Endothelial cell of umbilical vein (primary cell): ENCODE measurements at regions not wholly inside any gene's neighbourhood (a gene's known extent, or its start where the extent isn't known, plus 50 kb on each side); places are given as distances from the start of the nearest gene placed in this dataset.

Experiments used
- BruUV-seq: library from RNA; stranded (reverse); fragments of 400-500 nt; replicated peaks from 2 replicates; lab custom pipeline; 2021; lab: Mats Ljungman, UMichigan
- CTCF ChIA-PET: fragments of 300-600, 350-600 bp; sonication (Branson Sonifier 250); formaldehyde crosslinking; loops from one replicate; lab custom pipeline; 2021; ENCODE audit warnings: antibody characterized with exemption, inconsistent platforms; lab: Charles Lee
- POLR2A ChIA-PET: fragments of 300-600, 350-600 bp; sonication (Branson Sonifier 250); formaldehyde crosslinking; loops from one replicate; lab custom pipeline; 2021; ENCODE audit warnings: antibody characterized with exemption, inconsistent platforms; lab: Charles Lee
- DNase-seq: peaks from one replicate; pipeline ENCODE4 v3.0.0-alpha.2; 2011; ENCODE audit warnings: low read depth, low spot score
- FAIRE-seq: peaks from 2 replicates; lab custom pipeline; 2011; peaks lifted over from hg19 to GRCh38; lab: Jason Lieb, UNC
- H2AFZ ChIP-seq: 2 replicates; pipeline ENCODE4 v1.6.0; 2012; ENCODE audit warnings: low read depth, low read length, control low read depth, inconsistent platforms
- H3K27ac ChIP-seq: 2 replicates; pipeline ENCODE4 v1.5.1; 2011; ENCODE audit warnings: low read depth, mild to moderate bottlenecking, control low read depth, low read length, moderate library complexity; ENCODE audit not compliant: insufficient read depth
- H3K27me3 ChIP-seq, 2 experiments: 2 replicates each; pipeline versions ENCODE4 v1.6.0 to v1.6.1; 2011; ENCODE audit warnings: low read length in 2 of 2, mixed read lengths in 1 of 2; ENCODE audit not compliant: control insufficient read depth in 2 of 2, insufficient read depth in 2 of 2
- H3K36me3 ChIP-seq, 2 experiments: 2 replicates in 1 of 2; 3 replicates in 1 of 2; pipeline ENCODE4 v1.5.1; 2011; ENCODE audit warnings: low read length in 2 of 2, mild to moderate bottlenecking in 1 of 2, moderate library complexity in 1 of 2; ENCODE audit not compliant: control insufficient read depth in 2 of 2, insufficient read depth in 2 of 2; ENCODE audit errors: extremely low read depth in 1 of 2
- H3K4me1 ChIP-seq: 3 replicates; pipeline ENCODE4 v1.5.1; 2011; ENCODE audit warnings: mild to moderate bottlenecking, low read length; ENCODE audit not compliant: control insufficient read depth, insufficient read depth; ENCODE audit errors: extremely low read depth
- H3K4me2 ChIP-seq: 2 replicates; pipeline ENCODE4 v1.6.1; 2011; ENCODE audit warnings: low read length, control low read depth, mixed read lengths; ENCODE audit not compliant: insufficient read depth
- H3K4me3 ChIP-seq, 3 experiments: fragments of 200-600 bp in 1 of 3; sonication (generic), shearing (Covaris generic) in 1 of 3; replicated peaks in 1 of 3; 2 replicates each; pipeline ENCODE4 v1.5.1; 2011 to 2016; ENCODE audit warnings: control low read depth in 3 of 3, low read length in 3 of 3, mild to moderate bottlenecking in 2 of 3, inconsistent platforms in 1 of 3, low read depth in 1 of 3, moderate library complexity in 1 of 3; ENCODE audit not compliant: insufficient read depth in 1 of 3
- H3K79me2 ChIP-seq: 2 replicates; pipeline ENCODE4 v1.6.0; 2012; ENCODE audit warnings: low read length, inconsistent platforms; ENCODE audit not compliant: control insufficient read depth, insufficient read depth
- H3K9ac ChIP-seq: replicated peaks from 2 replicates; pipeline ENCODE3; 2011; ENCODE audit warnings: low read length, control low read depth; ENCODE audit not compliant: insufficient read depth; ENCODE audit errors: extremely low read depth
- H3K9me1 ChIP-seq: replicated peaks from 3 replicates; pipeline ENCODE4 v1.6.0; 2011; ENCODE audit warnings: mild to moderate bottlenecking, low read length; ENCODE audit not compliant: control insufficient read depth, insufficient read depth; ENCODE audit errors: extremely low read depth
- H3K9me3 ChIP-seq: replicated peaks from 2 replicates; pipeline ENCODE4 v1.5.1; 2012; ENCODE audit warnings: low read length, inconsistent platforms; ENCODE audit not compliant: control insufficient read depth, insufficient read depth
- H4K20me1 ChIP-seq: replicated peaks from 2 replicates; pipeline ENCODE3; 2011; ENCODE audit warnings: mild to moderate bottlenecking, low read length; ENCODE audit not compliant: control insufficient read depth, insufficient read depth; ENCODE audit errors: extremely low read depth
- CTCF ChIP-seq, 2 donors: IDR thresholded peaks; 1 replicate in 1 of 2; 2 replicates in 1 of 2; pipeline ENCODE4 v1.5.1; 2011; ENCODE audit warnings: low read length in 2 of 2, mild to moderate bottlenecking in 2 of 2, moderate library complexity in 2 of 2, control low read depth in 1 of 2, inconsistent platforms in 1 of 2, low read depth in 1 of 2; ENCODE audit not compliant: insufficient read depth in 1 of 2; ENCODE audit errors: extremely low read depth in 1 of 2
- EZH2 ChIP-seq: IDR thresholded peaks from 2 replicates; pipeline ENCODE4 v1.6.1; 2012; ENCODE audit warnings: borderline replicate concordance, low read depth, mild to moderate bottlenecking, moderate library complexity, low read length, inconsistent platforms; ENCODE audit not compliant: severe bottlenecking
- FOS ChIP-seq: IDR thresholded peaks from 2 replicates; pipeline ENCODE4 v1.6.1; 2011; ENCODE audit warnings: mild to moderate bottlenecking, low read length, moderate library complexity, borderline replicate concordance; ENCODE audit not compliant: insufficient read depth
- GATA2 ChIP-seq: IDR thresholded peaks from 2 replicates; pipeline ENCODE4 v1.7.0; 2011; ENCODE audit warnings: low read depth, mild to moderate bottlenecking, moderate library complexity, mixed read lengths, low read length; ENCODE audit not compliant: insufficient read length, insufficient read depth
- JUN ChIP-seq: IDR thresholded peaks from 2 replicates; pipeline ENCODE4 v1.6.1; 2011; ENCODE audit warnings: borderline replicate concordance, low read depth; ENCODE audit not compliant: insufficient read length, insufficient read depth
- MAX ChIP-seq: IDR thresholded peaks from 2 replicates; pipeline ENCODE4 v1.6.1; 2011; ENCODE audit not compliant: insufficient read depth, insufficient read length
- MYC ChIP-seq: IDR thresholded peaks from one replicate; pipeline ENCODE4 v1.6.1; 2011; ENCODE audit warnings: mild to moderate bottlenecking, low read depth, low read length
- POLR2A ChIP-seq: IDR thresholded peaks from 2 replicates; pipeline ENCODE4 v1.6.1; 2012; ENCODE audit warnings: low read depth, mild to moderate bottlenecking, control low read depth, low read length
- POLR2AphosphoS5 ChIP-seq: IDR thresholded peaks from 2 replicates; pipeline ENCODE4 v1.6.1; 2012; ENCODE audit warnings: low read depth, mild to moderate bottlenecking, control low read depth, low read length, moderate library complexity; ENCODE audit not compliant: insufficient read depth
- dilution Hi-C: fragments of 300-500 bp; cut with MboI; formaldehyde crosslinking; loops from one replicate; pipeline ENCODE4 v1.15.0; 2019; ENCODE audit warnings: low sequenced_read_pairs; ENCODE audit not compliant: extremely low pct_ligation_motif_present
- intact Hi-C: fragments of 100-400 bp; cut with micrococcal nuclease; formaldehyde crosslinking; loops from one replicate; pipeline ENCODE4 v1.10.0; 2022

- FAIRE-seq (no peak), DNase-seq (no peak)
- H3K79me2 ChIP-seq = no peaks in the 10 kb centered on the region
- dilution Hi-C loops = no loop called here
- no peak overlapping the region for H3K27ac ChIP-seq
- H3K4me2 ChIP-seq = no peak overlapping the region
- BruUV-seq = no TSS peak
- no peak overlapping the region for H3K9ac ChIP-seq
- H3K27me3 ChIP-seq = peaks cover 0 to 2% of the 10 kb centered on the region in 2 experiments
- no peaks in the 10 kb centered on the region for H3K9me3 ChIP-seq
- POLR2A ChIA-PET = no interaction called here
- no peak overlapping the region for H3K4me3 ChIP-seq
- no peaks in the 10 kb centered on the region for H3K9me1 ChIP-seq
- intact Hi-C loops = no loop called here
- CTCF ChIA-PET = no interaction called here
- no peaks in the 10 kb centered on the region for H3K4me1 ChIP-seq
- TF ChIP-seq CTCF (IDR thresholded peaks at IDR 0.05; ENCODE audit: extremely low read depth in 1 of 2, insufficient read depth in 1 of 2, low read depth in 1 of 2, low read length in 2 of 2) (no peak), MAX (no peak), MYC (no peak), FOS (no peak), POLR2AphosphoS5 (no peak), JUN (no peak), GATA2 (no peak), POLR2A (no peak), EZH2 (no peak)
- H3K36me3 ChIP-seq = no peaks in the 10 kb centered on the region
- no peak overlapping the region for H2AFZ ChIP-seq
- no peaks in the 10 kb centered on the region for H4K20me1 ChIP-seq
These were observed 453.2 kb upstream of the CDIN1 start for GRCh38 chr15:36126194-36126593.
